NCI-H1105 treated with DMSO at 0.1 percent for 48 hours (cell line): ENCODE measurements at regions not wholly inside any gene's neighbourhood (a gene's known extent, or its start where the extent isn't known, plus 50 kb on each side); places are given as distances from the start of the nearest gene placed in this dataset.
"Not testable (repeated sequence)": the region's sequence is repeated elsewhere in the genome, so short reads cannot be mapped to it uniquely, and the experiment has no call there.

Source experiments
- DNase-seq: peaks from one replicate; lab custom pipeline; 2025; lab: John Stamatoyannopoulos, UW

- DNase-seq: no peak
Measured at GRCh38 chr4:11120435-11120834, 308.3 kb downstream of the HS3ST1 start.

DNA sequence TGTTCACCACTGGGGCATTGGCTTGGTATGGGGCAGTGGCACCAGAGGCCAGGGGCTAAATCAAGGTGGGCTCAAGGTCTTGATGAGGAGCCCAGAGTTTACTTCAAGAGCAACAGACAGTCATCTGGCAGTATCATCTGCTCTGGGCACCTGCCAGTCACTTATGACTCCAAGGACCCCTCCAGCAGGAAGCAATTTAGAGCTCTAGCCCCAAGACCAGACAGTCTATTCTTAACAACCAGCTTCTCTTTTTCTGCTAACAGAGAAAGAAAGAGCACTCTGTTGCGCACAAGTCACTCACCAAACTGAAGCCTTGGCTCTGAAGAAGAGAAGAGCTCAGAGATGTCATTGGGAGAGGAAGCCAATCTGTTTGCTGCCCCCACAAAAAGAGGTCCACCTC lies 309.2 kb downstream of the HS3ST1 start:
- no peak for DNase-seq

- DNase-seq: no peak
Measured at GRCh38 chr4:11118513-11118912, 310.2 kb downstream of the HS3ST1 start.

DNA sequence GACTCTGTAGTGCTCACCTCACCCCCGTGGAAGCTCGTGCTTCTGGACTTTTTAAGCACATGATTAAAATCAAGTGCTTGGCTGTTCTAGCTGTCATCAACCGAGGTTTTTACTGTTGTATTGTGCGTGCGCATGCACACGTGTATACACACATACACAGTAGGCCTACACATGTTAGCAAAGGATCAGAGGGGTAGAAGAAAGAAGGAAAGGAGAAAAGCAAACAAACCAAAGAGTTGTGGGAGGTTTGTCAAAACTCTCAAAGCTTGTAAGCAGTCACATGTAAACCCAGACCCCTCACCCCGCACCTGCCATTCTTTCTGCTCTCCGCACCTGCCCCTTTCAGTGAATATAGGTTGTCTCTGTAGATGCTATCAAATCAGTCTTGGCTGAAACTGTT lies 311.8 kb downstream of the HS3ST1 start:
- DNase-seq: peak; percentile 50

- DNase-seq: no peak
Measured at GRCh38 chr4:11111876-11112275, 316.8 kb downstream of the HS3ST1 start.

DNA sequence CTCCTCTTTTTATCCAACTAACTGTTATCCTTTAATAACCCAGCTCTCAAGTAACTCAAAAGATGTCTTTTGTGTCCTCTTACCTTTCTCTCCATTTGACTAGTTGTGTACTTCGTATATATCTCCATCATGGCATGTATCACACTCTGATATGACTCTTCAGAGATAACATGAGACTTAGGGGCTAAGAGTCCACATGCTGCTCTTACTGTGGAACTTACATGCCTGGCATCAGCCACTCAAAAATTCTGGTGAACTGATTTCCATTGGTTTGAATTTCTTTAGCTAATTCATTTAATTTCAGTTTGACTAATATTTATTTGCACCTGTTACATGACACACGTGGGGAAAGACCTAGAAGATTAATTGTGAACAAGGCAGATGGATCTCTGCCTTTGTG lies 317.3 kb downstream of the HS3ST1 start:
- no peak for DNase-seq

GRCh38 chr4:11106759-11107158 lies 321.9 kb downstream of the HS3ST1 start:
- no peak for DNase-seq

GRCh38 chr4:11106190-11106589 lies 322.5 kb downstream of the HS3ST1 start:
- no peak for DNase-seq

GRCh38 chr4:11105715-11106114 lies 323.0 kb downstream of the HS3ST1 start:
- no peak for DNase-seq

GRCh38 chr4:11098461-11098860 lies 330.2 kb downstream of the HS3ST1 start:
- DNase-seq: no peak

- DNase-seq: no peak
Measured at GRCh38 chr4:11097725-11098124, 331.0 kb downstream of the HS3ST1 start.

DNA sequence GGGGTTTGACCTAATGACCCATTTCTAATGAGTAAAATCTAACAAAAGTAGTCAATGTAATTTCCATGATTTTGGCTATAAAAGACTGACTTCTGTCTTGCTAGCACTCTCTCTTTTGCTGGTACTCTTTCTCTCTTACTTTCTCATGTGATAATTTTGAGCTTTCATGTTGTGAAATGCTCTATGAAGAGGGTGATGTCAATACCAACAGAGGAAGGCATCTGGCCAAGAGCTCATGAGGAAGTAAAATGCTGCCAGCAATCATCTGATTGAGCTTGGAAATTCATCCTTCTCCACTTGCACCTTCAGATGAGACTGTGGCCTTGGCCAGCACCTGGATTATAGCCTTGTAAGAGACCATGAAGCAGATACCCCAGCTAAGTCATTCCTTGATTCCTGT lies 347.7 kb downstream of the HS3ST1 start:
- no peak for DNase-seq

GRCh38 chr4:11079171-11079570 lies 349.5 kb downstream of the HS3ST1 start:
- no peak for DNase-seq

GRCh38 chr4:11074581-11075241 lies 354.0 kb downstream of the HS3ST1 start:
- DNase-seq: no peak

- no peak for DNase-seq
Measured at GRCh38 chr4:11073621-11074051, 355.1 kb downstream of the HS3ST1 start.

- DNase-seq: no peak
Measured at GRCh38 chr4:11072999-11073398, 355.7 kb downstream of the HS3ST1 start.

GRCh38 chr4:11072463-11072862 lies 356.2 kb downstream of the HS3ST1 start:
- DNase-seq: no peak

DNA sequence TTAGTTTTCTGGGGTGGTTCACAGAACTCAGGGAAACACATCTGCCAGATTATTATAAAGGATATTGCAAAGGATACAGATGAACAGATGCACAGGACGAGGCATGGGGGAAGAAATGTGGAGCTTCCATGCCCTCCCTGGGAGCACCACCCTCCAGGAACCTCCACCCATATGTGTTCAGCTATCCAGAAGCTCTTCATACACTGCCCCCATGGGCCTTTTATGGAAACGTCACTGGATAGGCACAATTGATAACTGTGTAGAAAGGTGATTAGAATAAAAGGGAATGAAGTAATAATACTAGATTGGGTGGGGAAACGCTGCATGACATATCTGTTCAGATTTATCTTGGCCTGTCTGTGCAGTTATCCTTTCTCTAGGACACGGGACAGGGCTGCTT lies 357.9 kb downstream of the HS3ST1 start:
- no peak for DNase-seq

- no peak for DNase-seq
Measured at GRCh38 chr4:11069581-11070211, 359.0 kb downstream of the HS3ST1 start.

DNA sequence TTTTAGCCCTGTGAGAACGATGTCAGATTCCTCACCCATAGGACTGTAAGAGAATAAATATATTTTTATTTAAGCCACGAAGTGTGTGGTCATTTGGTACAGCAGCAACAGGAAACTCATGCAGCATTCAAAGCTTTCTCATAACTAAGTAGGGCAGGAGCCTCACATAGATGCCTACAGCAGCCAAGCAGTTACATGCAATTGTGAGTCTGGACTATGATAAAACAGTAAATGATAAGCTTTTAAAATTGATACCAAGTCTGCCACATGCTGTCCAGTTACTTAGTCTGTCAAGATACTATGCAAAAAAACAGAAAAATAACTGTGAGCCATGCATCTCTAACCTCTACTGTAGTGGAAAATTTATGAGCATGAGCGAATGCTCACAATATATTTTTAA lies 359.6 kb downstream of the HS3ST1 start:
- DNase-seq: no peak

- peak; percentile 30 for DNase-seq
Measured at GRCh38 chr4:11066584-11066983, 362.1 kb downstream of the HS3ST1 start.

DNA sequence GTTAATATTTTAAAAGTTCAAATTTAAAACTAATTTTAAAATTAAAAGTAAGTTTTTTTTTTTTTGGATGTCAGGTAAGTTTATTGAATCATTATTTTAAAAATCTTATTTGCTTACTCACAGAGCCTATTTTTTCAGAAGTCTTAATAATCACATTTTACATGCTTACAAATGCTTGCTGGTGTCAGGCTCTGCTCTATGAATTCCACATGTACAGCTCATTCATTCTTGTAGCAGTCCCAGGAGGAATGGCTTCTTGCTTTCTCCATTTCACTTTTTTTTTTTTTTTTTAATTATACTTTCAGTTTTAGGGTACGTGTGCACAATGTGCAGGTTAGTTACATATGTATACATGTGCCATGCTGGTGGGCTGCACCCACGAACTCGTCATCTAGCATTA lies 368.1 kb downstream of the HS3ST1 start:
- DNase-seq: not testable (repeated sequence)

GRCh38 chr4:11054937-11055336 lies 370.4 kb upstream of the CLNK start:
- not testable (repeated sequence) for DNase-seq
